Endodermal cell (in vitro differentiated cells): ENCODE measurements at regions not wholly inside any gene's neighbourhood (a gene's known extent, or its start where the extent isn't known, plus 50 kb on each side); places are given as distances from the start of the nearest gene placed in this dataset.

Experiments
- DNase-seq: peaks from one replicate; pipeline ENCODE4 v3.0.0-alpha.2; 2017
- H3K27ac ChIP-seq: 2 replicates; pipeline ENCODE4 v1.5.1; 2013; ENCODE audit warnings: mild to moderate bottlenecking, low read depth, low read length, moderate library complexity
- H3K27me3 ChIP-seq: 2 replicates; pipeline ENCODE4 v1.6.1; 2013; ENCODE audit warnings: mild to moderate bottlenecking, low read length, moderate library complexity; ENCODE audit not compliant: insufficient read depth, control insufficient read depth, poor library complexity, severe bottlenecking
- H3K36me3 ChIP-seq: 2 replicates; pipeline ENCODE4 v1.7.0; 2013; ENCODE audit warnings: mild to moderate bottlenecking, low read length, moderate library complexity; ENCODE audit not compliant: control insufficient read depth, insufficient read depth
- H3K4me1 ChIP-seq: one replicate; pipeline ENCODE4 v1.7.0; 2013; ENCODE audit warnings: low read length; ENCODE audit not compliant: control insufficient read depth, insufficient read depth
- H3K4me3 ChIP-seq: 2 replicates; pipeline ENCODE4 v1.5.1; 2013; ENCODE audit warnings: mild to moderate bottlenecking, low read length, moderate library complexity
- H3K9ac ChIP-seq: 2 replicates; pipeline ENCODE4 v1.6.1; 2013; ENCODE audit warnings: mild to moderate bottlenecking, low read length, moderate library complexity; ENCODE audit not compliant: poor library complexity, severe bottlenecking; ENCODE audit errors: extremely low read depth
- H3K9me3 ChIP-seq: 2 replicates; pipeline ENCODE4 v1.6.1; 2013; ENCODE audit warnings: mild to moderate bottlenecking, low read length, moderate library complexity; ENCODE audit not compliant: control insufficient read depth
- H3K27ac Mint-ChIP-seq: 2 replicates; pipeline ENCODE4 v1.8.0; 2020; ENCODE audit warnings: mixed read lengths
- H3K27me3 Mint-ChIP-seq: 2 replicates; pipeline ENCODE4 v1.8.0; 2021; ENCODE audit warnings: mild to moderate bottlenecking, mixed read lengths; ENCODE audit not compliant: insufficient read depth
- H3K36me3 Mint-ChIP-seq: 2 replicates; pipeline ENCODE4 v1.8.0; 2020; ENCODE audit warnings: low read depth, mixed read lengths
- H3K4me1 Mint-ChIP-seq: 2 replicates; pipeline ENCODE4 v1.8.0; 2020; ENCODE audit warnings: mixed read lengths
- H3K4me3 Mint-ChIP-seq: 2 replicates; pipeline ENCODE4 v1.8.0; 2020; ENCODE audit warnings: mild to moderate bottlenecking, moderate library complexity, mixed read lengths
- H3K9me3 Mint-ChIP-seq: 2 replicates; pipeline ENCODE4 v1.8.0; 2020; ENCODE audit warnings: mild to moderate bottlenecking, mixed read lengths
- CTCF ChIP-seq: fragments of 200-600 bp; sonication (generic); conservative IDR thresholded peaks from 2 replicates; pipeline ENCODE4 v1.5.0; 2021; ENCODE audit warnings: antibody characterized with exemption, mild to moderate bottlenecking
- WGBS, 2 experiments: methylation state at CpG; one replicate each; pipeline versions ENCODE4 v1.1.5 to v1.1.7; 2013; ENCODE audit warnings: missing lambda C conversion rate in 2 of 2, mixed read lengths in 1 of 2; ENCODE audit not compliant: insufficient coverage in 1 of 2, insufficient read length in 1 of 2; 5-methylcytosine and 5-hydroxymethylcytosine counted together

- H3K9me3 Mint-ChIP-seq = no peaks in the 10 kb centered on the region
- H3K36me3 Mint-ChIP-seq = no peaks in the 10 kb centered on the region
- peaks cover 3% of the 10 kb centered on the region for H3K4me1 Mint-ChIP-seq
Measured at GRCh38 chr13:68028701-68029100, 798.6 kb upstream of the PCDH9 start.

GRCh38 chr13:68027306-68027705, 797.2 kb upstream of the PCDH9 start:
- no peaks in the 10 kb centered on the region for H3K9me3 ChIP-seq
- WGBS, 2 experiments = 95% methylated on average over 3 of the region's 4 CpGs; no CpG with 5 or more reads in 1 of the 2 experiments
- Mint-ChIP-seq H3K4me1 (peaks cover 8% of the 10 kb centered on the region), H3K27ac (no peak overlapping the region), H3K4me3 (no peak overlapping the region), H3K36me3 (no peaks in the 10 kb centered on the region), H3K27me3 (no peaks in the 10 kb centered on the region), H3K9me3 (peaks cover 2% of the 10 kb centered on the region)
- H3K4me3 ChIP-seq = no peak overlapping the region
- no peak for TF ChIP-seq CTCF
- H3K9ac ChIP-seq = no peak overlapping the region
- H3K4me1 ChIP-seq = no peaks in the 10 kb centered on the region
- no peak overlapping the region for H3K27ac ChIP-seq
- H3K36me3 ChIP-seq = no peaks in the 10 kb centered on the region
- H3K27me3 ChIP-seq = no peaks in the 10 kb centered on the region
- DNase-seq = no peak

More at GRCh38 chr13:68028701-68029100, 798.6 kb upstream of the PCDH9 start:
- no peak for DNase-seq
- no peak overlapping the region for H3K4me3 ChIP-seq
- no peaks in the 10 kb centered on the region for H3K36me3 ChIP-seq
- Mint-ChIP-seq H3K27me3 (no peaks in the 10 kb centered on the region), H3K4me3 (no peak overlapping the region), H3K27ac (no peak overlapping the region)
- no peaks in the 10 kb centered on the region for H3K4me1 ChIP-seq
- H3K9me3 ChIP-seq = no peaks in the 10 kb centered on the region
- no peak overlapping the region for H3K27ac ChIP-seq
- H3K9ac ChIP-seq = no peak overlapping the region
- H3K27me3 ChIP-seq = no peaks in the 10 kb centered on the region
- no peak for TF ChIP-seq CTCF

- Histone ChIP-seq H3K9me3 (no peaks in the 10 kb centered on the region), H3K4me3 (no peak overlapping the region), H3K4me1 (no peaks in the 10 kb centered on the region), H3K27me3 (no peaks in the 10 kb centered on the region), H3K27ac (no peak overlapping the region), H3K36me3 (no peaks in the 10 kb centered on the region), H3K9ac (no peak overlapping the region)
- Mint-ChIP-seq H3K27me3 (no peaks in the 10 kb centered on the region), H3K9me3 (peaks cover 6% of the 10 kb centered on the region), H3K4me1 (peaks cover 9% of the 10 kb centered on the region), H3K36me3 (no peaks in the 10 kb centered on the region), H3K27ac (no peak overlapping the region), H3K4me3 (no peak overlapping the region)
- no peak for TF ChIP-seq CTCF
- 85 to 92% methylated on average over 2 of the region's 3 CpGs for WGBS, 2 experiments
- DNase-seq = no peak
Measured at GRCh38 chr13:68026077-68026476, 795.9 kb upstream of the PCDH9 start.
